Endothelial cell of umbilical vein (primary cell): ENCODE measurements at regions not wholly inside any gene's neighbourhood (a gene's known extent, or its start where the extent isn't known, plus 50 kb on each side); places are given as distances from the start of the nearest gene placed in this dataset.

ENCODE experiments used
- BruUV-seq: library from RNA; stranded (reverse); fragments of 400-500 nt; replicated peaks from 2 replicates; lab custom pipeline; 2021; lab: Mats Ljungman, UMichigan
- CTCF ChIA-PET: fragments of 300-600, 350-600 bp; sonication (Branson Sonifier 250); formaldehyde crosslinking; loops from one replicate; lab custom pipeline; 2021; ENCODE audit warnings: antibody characterized with exemption, inconsistent platforms; lab: Charles Lee
- POLR2A ChIA-PET: fragments of 300-600, 350-600 bp; sonication (Branson Sonifier 250); formaldehyde crosslinking; loops from one replicate; lab custom pipeline; 2021; ENCODE audit warnings: antibody characterized with exemption, inconsistent platforms; lab: Charles Lee
- DNase-seq: peaks from one replicate; pipeline ENCODE4 v3.0.0-alpha.2; 2011; ENCODE audit warnings: low read depth, low spot score
- FAIRE-seq: peaks from 2 replicates; lab custom pipeline; 2011; peaks lifted over from hg19 to GRCh38; lab: Jason Lieb, UNC
- H2AFZ ChIP-seq: 2 replicates; pipeline ENCODE4 v1.6.0; 2012; ENCODE audit warnings: low read depth, low read length, control low read depth, inconsistent platforms
- H3K27ac ChIP-seq: 2 replicates; pipeline ENCODE4 v1.5.1; 2011; ENCODE audit warnings: low read depth, mild to moderate bottlenecking, control low read depth, low read length, moderate library complexity; ENCODE audit not compliant: insufficient read depth
- H3K27me3 ChIP-seq, 2 experiments: 2 replicates each; pipeline versions ENCODE4 v1.6.0 to v1.6.1; 2011; ENCODE audit warnings: low read length in 2 of 2, mixed read lengths in 1 of 2; ENCODE audit not compliant: control insufficient read depth in 2 of 2, insufficient read depth in 2 of 2
- H3K36me3 ChIP-seq, 2 experiments: 2 replicates in 1 of 2; 3 replicates in 1 of 2; pipeline ENCODE4 v1.5.1; 2011; ENCODE audit warnings: low read length in 2 of 2, mild to moderate bottlenecking in 1 of 2, moderate library complexity in 1 of 2; ENCODE audit not compliant: control insufficient read depth in 2 of 2, insufficient read depth in 2 of 2; ENCODE audit errors: extremely low read depth in 1 of 2
- H3K4me1 ChIP-seq: 3 replicates; pipeline ENCODE4 v1.5.1; 2011; ENCODE audit warnings: mild to moderate bottlenecking, low read length; ENCODE audit not compliant: control insufficient read depth, insufficient read depth; ENCODE audit errors: extremely low read depth
- H3K4me2 ChIP-seq: 2 replicates; pipeline ENCODE4 v1.6.1; 2011; ENCODE audit warnings: low read length, control low read depth, mixed read lengths; ENCODE audit not compliant: insufficient read depth
- H3K4me3 ChIP-seq, 3 experiments: fragments of 200-600 bp in 1 of 3; sonication (generic), shearing (Covaris generic) in 1 of 3; replicated peaks in 1 of 3; 2 replicates each; pipeline ENCODE4 v1.5.1; 2011 to 2016; ENCODE audit warnings: control low read depth in 3 of 3, low read length in 3 of 3, mild to moderate bottlenecking in 2 of 3, inconsistent platforms in 1 of 3, low read depth in 1 of 3, moderate library complexity in 1 of 3; ENCODE audit not compliant: insufficient read depth in 1 of 3
- H3K79me2 ChIP-seq: 2 replicates; pipeline ENCODE4 v1.6.0; 2012; ENCODE audit warnings: low read length, inconsistent platforms; ENCODE audit not compliant: control insufficient read depth, insufficient read depth
- H3K9ac ChIP-seq: replicated peaks from 2 replicates; pipeline ENCODE3; 2011; ENCODE audit warnings: low read length, control low read depth; ENCODE audit not compliant: insufficient read depth; ENCODE audit errors: extremely low read depth
- H3K9me1 ChIP-seq: replicated peaks from 3 replicates; pipeline ENCODE4 v1.6.0; 2011; ENCODE audit warnings: mild to moderate bottlenecking, low read length; ENCODE audit not compliant: control insufficient read depth, insufficient read depth; ENCODE audit errors: extremely low read depth
- H3K9me3 ChIP-seq: replicated peaks from 2 replicates; pipeline ENCODE4 v1.5.1; 2012; ENCODE audit warnings: low read length, inconsistent platforms; ENCODE audit not compliant: control insufficient read depth, insufficient read depth
- H4K20me1 ChIP-seq: replicated peaks from 2 replicates; pipeline ENCODE3; 2011; ENCODE audit warnings: mild to moderate bottlenecking, low read length; ENCODE audit not compliant: control insufficient read depth, insufficient read depth; ENCODE audit errors: extremely low read depth
- CTCF ChIP-seq, 2 donors: IDR thresholded peaks; 1 replicate in 1 of 2; 2 replicates in 1 of 2; pipeline ENCODE4 v1.5.1; 2011; ENCODE audit warnings: low read length in 2 of 2, mild to moderate bottlenecking in 2 of 2, moderate library complexity in 2 of 2, control low read depth in 1 of 2, inconsistent platforms in 1 of 2, low read depth in 1 of 2; ENCODE audit not compliant: insufficient read depth in 1 of 2; ENCODE audit errors: extremely low read depth in 1 of 2
- EZH2 ChIP-seq: IDR thresholded peaks from 2 replicates; pipeline ENCODE4 v1.6.1; 2012; ENCODE audit warnings: borderline replicate concordance, low read depth, mild to moderate bottlenecking, moderate library complexity, low read length, inconsistent platforms; ENCODE audit not compliant: severe bottlenecking
- FOS ChIP-seq: IDR thresholded peaks from 2 replicates; pipeline ENCODE4 v1.6.1; 2011; ENCODE audit warnings: mild to moderate bottlenecking, low read length, moderate library complexity, borderline replicate concordance; ENCODE audit not compliant: insufficient read depth
- GATA2 ChIP-seq: IDR thresholded peaks from 2 replicates; pipeline ENCODE4 v1.7.0; 2011; ENCODE audit warnings: low read depth, mild to moderate bottlenecking, moderate library complexity, mixed read lengths, low read length; ENCODE audit not compliant: insufficient read length, insufficient read depth
- JUN ChIP-seq: IDR thresholded peaks from 2 replicates; pipeline ENCODE4 v1.6.1; 2011; ENCODE audit warnings: borderline replicate concordance, low read depth; ENCODE audit not compliant: insufficient read length, insufficient read depth
- MAX ChIP-seq: IDR thresholded peaks from 2 replicates; pipeline ENCODE4 v1.6.1; 2011; ENCODE audit not compliant: insufficient read depth, insufficient read length
- MYC ChIP-seq: IDR thresholded peaks from one replicate; pipeline ENCODE4 v1.6.1; 2011; ENCODE audit warnings: mild to moderate bottlenecking, low read depth, low read length
- POLR2A ChIP-seq: IDR thresholded peaks from 2 replicates; pipeline ENCODE4 v1.6.1; 2012; ENCODE audit warnings: low read depth, mild to moderate bottlenecking, control low read depth, low read length
- POLR2AphosphoS5 ChIP-seq: IDR thresholded peaks from 2 replicates; pipeline ENCODE4 v1.6.1; 2012; ENCODE audit warnings: low read depth, mild to moderate bottlenecking, control low read depth, low read length, moderate library complexity; ENCODE audit not compliant: insufficient read depth
- dilution Hi-C: fragments of 300-500 bp; cut with MboI; formaldehyde crosslinking; loops from one replicate; pipeline ENCODE4 v1.15.0; 2019; ENCODE audit warnings: low sequenced_read_pairs; ENCODE audit not compliant: extremely low pct_ligation_motif_present
- intact Hi-C: fragments of 100-400 bp; cut with micrococcal nuclease; formaldehyde crosslinking; loops from one replicate; pipeline ENCODE4 v1.10.0; 2022

- FAIRE-seq, result no peak
- H3K9me3 ChIP-seq, result no peaks in the 10 kb centered on the region
- H3K36me3 ChIP-seq, result no peaks in the 10 kb centered on the region
- H3K79me2 ChIP-seq, result no peaks in the 10 kb centered on the region
- ChIA-PET CTCF (no interaction called here), POLR2A (no interaction called here)
- dilution Hi-C loops (no loop called here), intact Hi-C loops (no loop called here)
- H2AFZ ChIP-seq, result no peak overlapping the region
- BruUV-seq, result no TSS peak
- no peaks in the 10 kb centered on the region for H3K9me1 ChIP-seq
- H4K20me1 ChIP-seq, result no peaks in the 10 kb centered on the region
- H3K9ac ChIP-seq, result no peak overlapping the region
- DNase-seq, result no peak
- no peak overlapping the region for H3K4me2 ChIP-seq
- no peak overlapping the region for H3K4me3 ChIP-seq
- TF ChIP-seq JUN (no peak), MAX (no peak), POLR2A (no peak), EZH2 (no peak), POLR2AphosphoS5 (no peak), GATA2 (no peak), CTCF (IDR thresholded peaks at IDR 0.05; ENCODE audit: extremely low read depth in 1 of 2, insufficient read depth in 1 of 2, low read depth in 1 of 2, low read length in 2 of 2) (no peak), MYC (no peak), FOS (no peak)
- H3K4me1 ChIP-seq, result no peaks in the 10 kb centered on the region
- H3K27me3 ChIP-seq, result no peaks in the 10 kb centered on the region
- no peak overlapping the region for H3K27ac ChIP-seq
Observed at GRCh38 chr1:235027076-235027861, 101.4 kb downstream of the TOMM20 start.
